ENCODE measurements at regions not wholly inside any gene's neighbourhood (a gene's known extent, or its start where the extent isn't known, plus 50 kb on each side); places are given as distances from the start of the nearest gene placed in this dataset.
"Not testable (repeated sequence)": the region's sequence is repeated elsewhere in the genome, so short reads cannot be mapped to it uniquely, and the experiment has no call there.

GRCh38 chr12:59517522-59517921 lies 78.3 kb upstream of the SLC16A7 start:
- no peak for DNase-seq

GRCh38 chr12:59500915-59501314 lies 94.9 kb upstream of the SLC16A7 start:
- DNase-seq = no peak

GRCh38 chr12:59500335-59500734 lies 95.5 kb upstream of the SLC16A7 start:
- no peak for DNase-seq

- no peak for DNase-seq
Observed at GRCh38 chr12:59499774-59500173, 96.1 kb upstream of the SLC16A7 start.

- DNase-seq = no peak
Observed at GRCh38 chr12:59494617-59495016, 101.2 kb upstream of the SLC16A7 start.

- DNase-seq = no peak
Observed at GRCh38 chr12:59491877-59492276, 104.0 kb upstream of the SLC16A7 start.

- no peak for DNase-seq
Observed at GRCh38 chr12:59486827-59487226, 109.0 kb upstream of the SLC16A7 start.

- DNase-seq = no peak
Observed at GRCh38 chr12:59484575-59484974, 111.3 kb upstream of the SLC16A7 start.

GRCh38 chr12:59474236-59474635 lies 121.6 kb upstream of the SLC16A7 start:
- DNase-seq = not testable (repeated sequence)

- no peak for DNase-seq
Observed at GRCh38 chr12:59472273-59472672, 123.6 kb upstream of the SLC16A7 start.

- DNase-seq = no peak
Observed at GRCh38 chr12:59459966-59460660, 135.7 kb upstream of the SLC16A7 start.

GRCh38 chr12:59453475-59453874 lies 142.4 kb upstream of the SLC16A7 start:
- no peak for DNase-seq

GRCh38 chr12:59452746-59453145 lies 143.1 kb upstream of the SLC16A7 start:
- no peak for DNase-seq

- no peak for DNase-seq
Observed at GRCh38 chr12:59452259-59452658, 143.6 kb upstream of the SLC16A7 start.

- no peak for DNase-seq
Observed at GRCh38 chr12:59446116-59446515, 149.7 kb upstream of the SLC16A7 start.

- DNase-seq = no peak
Observed at GRCh38 chr12:59444932-59445331, 150.9 kb upstream of the SLC16A7 start.

- DNase-seq = no peak
Observed at GRCh38 chr12:59432057-59432456, 163.8 kb upstream of the SLC16A7 start.

GRCh38 chr12:59431266-59431665 lies 164.6 kb upstream of the SLC16A7 start:
- no peak for DNase-seq

GRCh38 chr12:59429766-59430165 lies 166.1 kb upstream of the SLC16A7 start:
- no peak for DNase-seq

GRCh38 chr12:59425798-59426197 lies 170.0 kb upstream of the SLC16A7 start:
- DNase-seq = no peak

GRCh38 chr12:59424666-59425065 lies 171.2 kb upstream of the SLC16A7 start:
- not testable (repeated sequence) for DNase-seq

- DNase-seq = no peak
Observed at GRCh38 chr12:59414051-59414450, 181.8 kb upstream of the SLC16A7 start.

GRCh38 chr12:59408431-59408830 lies 187.4 kb upstream of the SLC16A7 start:
- DNase-seq = no peak

GRCh38 chr12:59407799-59408198 lies 188.0 kb upstream of the SLC16A7 start:
- DNase-seq = no peak

GRCh38 chr12:59405992-59406391 lies 189.8 kb upstream of the SLC16A7 start:
- DNase-seq = no peak

All from NCI-H1092 (cell line).